NCI-H2196 treated with DMSO at 0.1 percent for 48 hours (cell line): ENCODE measurements at regions not wholly inside any gene's neighbourhood (a gene's known extent, or its start where the extent isn't known, plus 50 kb on each side); places are given as distances from the start of the nearest gene placed in this dataset.
"Not testable (repeated sequence)": the region's sequence is repeated elsewhere in the genome, so short reads cannot be mapped to it uniquely, and the experiment has no call there.

Experiments
- DNase-seq: peaks from one replicate; lab custom pipeline; 2025; ENCODE audit not compliant: unreplicated experiment; lab: John Stamatoyannopoulos, UW

DNA sequence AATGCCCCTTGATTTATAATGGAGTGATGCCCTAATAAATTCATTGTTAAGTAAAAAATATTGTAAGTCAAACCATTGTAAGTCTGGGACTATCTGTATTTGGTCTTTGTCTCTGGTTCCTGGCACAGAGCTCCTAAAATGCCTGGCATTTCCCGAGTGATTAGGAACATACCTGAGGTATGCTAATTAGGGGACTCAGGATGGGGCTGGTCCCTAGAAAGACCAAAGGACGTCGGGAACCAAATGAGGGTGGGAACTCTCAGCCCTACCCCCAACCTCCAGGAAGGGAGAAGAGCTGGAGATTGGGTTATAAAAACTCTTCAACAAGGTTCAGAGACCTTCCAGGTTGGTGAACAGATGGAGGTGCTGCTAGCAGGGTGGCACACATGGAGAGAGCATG is 82.6 kb upstream of the ARG1 start:
- no peak for DNase-seq

DNA sequence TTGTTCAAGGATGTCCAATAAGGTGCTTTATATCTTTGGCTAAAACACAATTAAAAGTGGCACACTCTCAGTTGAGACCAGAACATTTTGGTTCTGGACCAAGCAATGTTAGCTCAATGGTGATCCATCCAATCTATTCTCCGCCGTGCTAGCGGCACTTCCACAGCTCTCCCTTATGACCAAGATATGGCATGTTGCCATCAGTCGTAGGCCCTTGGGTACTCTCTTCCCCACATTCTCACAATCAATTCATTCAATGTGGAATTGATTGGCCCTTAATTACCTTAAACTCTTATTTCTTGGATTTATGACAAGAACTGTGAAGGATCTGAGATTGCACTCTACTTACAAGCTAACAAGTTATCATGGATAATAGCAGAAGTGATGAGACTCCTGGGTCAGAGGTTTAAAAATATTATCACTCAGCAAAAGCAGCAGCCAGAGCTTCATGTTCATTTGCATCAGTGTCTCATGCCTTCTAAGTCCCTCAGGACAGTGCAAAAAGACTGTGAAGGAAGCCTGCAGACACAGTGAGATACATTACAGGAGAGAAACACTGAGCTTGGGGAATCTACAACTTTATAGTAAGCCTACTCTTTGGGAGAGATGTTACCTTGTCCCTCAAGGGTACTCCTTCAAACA is 80.0 kb upstream of the ARG1 start:
- DNase-seq = no peak

GRCh38 chr6:131504387-131504786 is 68.6 kb upstream of the ARG1 start:
- not testable (repeated sequence) for DNase-seq

DNA sequence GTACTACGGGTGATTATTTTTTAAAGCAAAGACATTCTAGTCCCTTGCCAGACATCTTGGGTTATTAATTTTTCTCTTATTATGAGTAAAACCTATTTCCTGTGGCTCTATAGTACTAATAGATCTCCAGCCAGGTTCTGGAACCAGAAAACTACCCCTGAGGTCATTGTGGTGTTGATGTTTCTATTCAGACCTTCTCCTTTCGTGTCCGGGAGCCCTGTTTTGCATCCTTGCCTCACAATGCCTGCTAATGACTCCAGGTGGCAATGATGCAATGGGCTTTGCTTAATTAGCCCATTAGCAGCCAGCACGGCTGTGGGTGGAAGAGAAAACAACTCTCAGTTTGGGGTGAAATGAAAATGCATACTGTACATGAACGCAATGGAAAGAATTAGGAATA is 62.9 kb upstream of the ARG1 start:
- DNase-seq = no peak

DNA sequence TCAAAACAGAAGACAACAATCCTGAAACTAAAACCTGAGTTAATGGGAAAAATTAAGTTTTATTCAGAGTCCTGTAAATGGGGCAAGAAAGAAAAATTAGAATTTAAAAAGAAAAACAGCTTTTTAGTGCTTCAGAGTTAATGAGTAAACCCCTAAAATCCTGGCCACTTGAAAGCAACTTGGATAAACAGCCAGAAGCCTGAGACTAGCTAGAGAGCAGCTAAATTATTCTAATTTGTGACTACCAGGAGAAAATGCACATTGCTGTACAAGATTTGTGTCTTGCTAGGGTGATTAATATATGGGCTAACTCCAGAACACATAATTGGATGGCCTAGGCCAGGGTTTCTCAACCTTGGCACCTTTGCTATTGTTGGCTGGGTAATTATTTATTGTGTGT is 62.4 kb upstream of the ARG1 start:
- DNase-seq = no peak

DNA sequence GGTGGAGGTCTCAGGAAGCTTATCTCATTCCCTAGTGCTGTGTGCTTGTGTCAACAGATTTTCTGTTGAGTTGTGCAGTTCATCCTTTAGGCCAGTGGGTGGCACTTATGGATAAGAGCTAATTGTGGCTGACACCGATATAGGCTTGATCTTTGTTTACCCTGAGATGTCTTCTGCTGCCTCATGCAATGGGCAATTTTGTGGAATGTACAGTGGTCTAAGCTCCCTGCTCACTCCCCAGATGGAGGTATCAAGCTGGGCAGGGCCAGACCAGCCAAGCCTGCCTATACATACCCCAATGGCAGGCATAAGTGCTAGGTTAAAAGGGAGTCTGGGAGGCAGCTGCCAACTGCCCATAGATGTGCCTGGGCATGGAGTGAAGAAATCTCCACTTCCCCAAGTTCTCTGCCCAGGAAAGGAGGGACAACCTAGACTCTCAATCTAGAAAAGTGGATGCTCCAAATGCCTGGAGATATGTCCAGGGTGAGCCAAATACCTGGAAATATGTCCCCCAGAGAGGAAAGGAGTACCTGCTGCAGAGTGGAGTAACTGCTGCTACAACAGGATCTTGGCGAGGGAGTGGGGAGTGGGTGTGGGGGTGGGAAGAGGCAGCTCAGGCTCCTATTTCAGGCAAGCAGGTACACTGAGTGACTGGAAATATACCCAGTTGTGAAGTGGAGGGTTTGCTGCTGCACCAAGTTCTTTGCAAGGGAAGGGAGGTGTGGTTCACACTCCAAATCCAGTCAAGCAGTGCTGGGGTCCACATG is 53.2 kb upstream of the ARG1 start:
- DNase-seq = no peak
